ENCODE measurements at regions not wholly inside any gene's neighbourhood (a gene's known extent, or its start where the extent isn't known, plus 50 kb on each side); places are given as distances from the start of the nearest gene placed in this dataset.
"Not testable (repeated sequence)": the region's sequence is repeated elsewhere in the genome, so short reads cannot be mapped to it uniquely, and the experiment has no call there.

DNA sequence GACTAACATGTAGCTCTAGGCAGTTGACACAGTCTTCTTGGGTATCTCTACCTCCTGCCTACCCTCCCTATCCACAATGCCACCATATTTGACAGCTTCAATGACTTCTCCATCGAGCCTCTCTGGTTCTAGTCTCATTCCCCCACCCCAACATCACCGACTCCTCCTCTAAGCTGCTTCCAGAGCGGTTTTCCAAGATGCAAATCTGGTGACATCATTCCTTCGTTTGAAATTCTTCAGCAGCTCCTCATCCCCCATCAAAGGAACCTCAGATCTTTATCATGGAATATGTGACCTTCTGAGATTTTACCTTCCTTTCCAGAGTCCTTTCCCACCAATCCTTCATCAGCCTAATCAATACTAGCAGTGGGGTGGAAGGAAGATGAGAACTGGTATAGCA is 352.4 kb upstream of the RUNX1 start:
- DNase-seq (ENCODE audit: low read depth in 2 of 2) = no peak

DNA sequence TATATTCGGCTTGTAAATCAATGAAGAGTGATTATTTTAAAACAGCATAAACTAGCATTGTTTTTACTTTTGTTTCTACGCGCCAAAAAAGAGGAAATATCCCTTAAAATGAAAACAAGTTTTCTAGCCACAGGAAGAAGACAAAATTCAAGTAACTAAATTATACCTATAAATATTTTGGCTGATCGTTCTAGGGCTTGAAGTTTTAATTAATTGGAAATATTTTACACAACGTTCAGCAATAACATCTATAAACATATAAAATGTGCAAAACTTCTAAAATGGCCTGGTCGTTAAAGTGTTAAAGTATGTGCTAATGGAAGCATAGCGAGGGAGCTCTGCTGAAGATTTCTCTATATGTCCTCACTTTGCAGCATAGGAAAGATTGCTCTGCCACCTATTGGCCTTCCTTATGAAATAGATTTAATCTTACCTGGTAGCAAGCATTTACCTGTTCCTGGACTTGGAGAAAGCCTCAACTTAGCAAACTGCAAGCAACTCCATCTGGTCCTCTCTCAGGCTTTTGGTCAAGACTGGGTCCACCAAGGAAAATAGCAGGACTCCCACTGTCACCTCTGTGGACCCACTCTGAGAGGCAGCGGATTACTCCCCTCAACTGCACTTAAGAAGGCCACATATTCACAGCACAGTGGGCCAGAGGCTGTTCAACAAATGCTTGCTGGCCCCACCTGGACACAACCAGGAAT is 351.3 kb upstream of the RUNX1 start:
- peak in 1 of 2 donors; percentile 29 for DNase-seq (ENCODE audit: low read depth in 2 of 2)

DNA sequence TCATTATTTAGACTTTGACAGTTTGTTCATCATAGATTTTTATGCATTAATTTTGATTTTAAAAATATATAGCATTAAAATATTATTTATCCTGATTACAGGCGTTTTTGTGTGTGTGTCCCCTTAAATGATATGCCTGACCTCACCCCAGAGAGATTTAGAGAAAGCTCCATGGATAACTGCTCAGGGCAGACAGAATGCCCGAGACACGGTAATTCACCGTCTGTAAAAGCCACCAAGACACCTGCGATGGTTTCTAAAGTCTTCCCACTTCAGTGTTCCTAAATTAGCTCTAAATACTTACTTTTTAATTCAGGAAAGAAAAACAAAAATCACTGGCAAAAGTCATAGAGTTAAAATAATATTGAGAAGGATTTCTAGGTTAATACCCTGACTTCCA is 350.6 kb upstream of the RUNX1 start:
- DNase-seq (ENCODE audit: low read depth in 2 of 2) = no peak

DNA sequence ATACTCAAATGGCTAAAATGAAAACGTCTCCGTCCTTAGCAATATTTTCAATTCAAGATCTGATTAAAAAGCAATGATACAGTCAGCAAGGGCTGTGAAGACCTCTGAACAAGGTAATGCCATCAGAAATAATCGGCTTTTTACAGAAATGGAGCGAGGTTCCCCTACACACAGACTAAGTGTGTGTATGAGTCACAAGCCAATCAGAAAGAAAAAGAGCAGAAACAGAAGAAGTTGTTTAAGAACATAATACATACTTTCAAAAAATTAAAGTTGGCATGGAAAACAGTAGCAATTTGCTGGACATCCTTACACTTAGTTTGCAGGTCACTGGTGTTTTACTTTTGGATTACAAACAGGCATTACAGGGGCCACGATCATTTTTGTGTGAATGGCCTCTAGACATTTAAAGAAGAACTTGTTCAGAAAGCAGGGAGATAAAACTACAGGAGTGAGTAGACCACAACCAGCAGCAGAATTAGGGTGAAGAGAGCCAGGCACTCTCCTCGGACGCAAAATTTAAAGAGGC is 350.0 kb upstream of the RUNX1 start:
- DNase-seq (ENCODE audit: low read depth in 2 of 2) = no peak

DNA sequence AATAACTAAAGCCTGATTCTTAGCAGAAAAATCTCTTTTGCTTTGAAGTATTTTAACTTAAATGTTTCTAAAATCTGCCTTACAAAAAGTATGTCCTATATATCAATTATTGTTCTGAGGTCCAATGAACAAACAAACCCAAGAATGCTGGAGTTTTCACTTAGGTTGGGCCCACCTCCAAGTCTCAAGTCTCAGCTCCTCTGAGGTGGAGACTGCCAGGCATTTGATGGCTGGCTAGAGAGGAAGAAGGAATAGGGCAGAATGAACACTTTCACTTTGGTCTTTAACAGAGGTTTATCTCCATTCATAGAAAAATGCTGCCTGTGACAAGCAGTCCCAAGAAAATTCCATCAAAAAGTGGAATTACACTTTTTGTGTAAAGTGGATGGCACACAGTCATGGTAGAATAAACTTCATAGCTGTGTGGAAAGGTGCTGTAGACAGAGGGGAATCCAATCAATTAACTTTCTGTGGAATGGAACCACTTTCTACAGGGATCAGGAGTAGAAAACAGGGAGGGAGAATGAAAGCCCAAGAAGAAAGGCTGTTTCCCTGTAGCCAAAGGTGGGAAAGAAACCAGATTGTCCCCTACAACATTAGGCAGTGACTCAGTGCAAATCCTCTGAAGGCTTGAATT is 349.4 kb upstream of the RUNX1 start:
- no peak for DNase-seq (ENCODE audit: low read depth in 2 of 2)

DNA sequence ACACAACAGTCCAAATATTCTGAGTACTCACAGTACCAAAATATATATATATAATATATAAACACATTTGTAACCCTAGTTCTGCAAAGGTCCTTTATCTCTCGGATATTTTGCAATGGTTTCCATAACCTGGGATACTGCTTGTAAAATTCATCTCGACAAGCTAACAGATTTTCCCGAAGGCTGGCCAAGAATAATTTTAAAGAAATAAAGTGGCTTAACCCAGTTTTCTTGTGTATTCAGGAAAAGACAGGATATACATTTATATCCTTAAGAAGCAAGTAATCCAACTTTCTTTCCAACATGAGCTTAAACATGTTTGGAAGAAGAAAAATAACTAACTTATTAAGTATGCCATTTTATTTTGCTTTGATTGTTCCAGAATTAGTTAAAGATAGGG is 348.7 kb upstream of the RUNX1 start:
- no peak for DNase-seq (ENCODE audit: low read depth in 2 of 2)

DNA sequence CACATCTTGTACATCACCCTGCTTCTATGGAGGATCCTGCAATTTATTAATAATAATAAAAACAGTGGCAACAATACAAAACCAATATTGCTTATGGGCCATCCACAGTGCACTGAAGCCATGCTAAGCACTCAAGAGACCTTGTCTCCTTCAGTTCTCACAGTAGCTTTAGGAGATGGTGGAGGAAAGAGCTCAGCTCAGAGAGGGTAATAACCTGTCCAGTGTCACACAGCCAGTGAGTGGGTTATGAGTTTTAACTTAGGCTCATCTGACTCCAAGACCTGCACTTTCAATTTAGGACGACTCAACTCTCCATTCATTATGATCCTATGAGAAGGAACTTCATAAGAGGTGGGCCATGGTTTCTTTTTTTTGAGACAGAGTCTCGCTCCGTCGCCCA is 347.6 kb upstream of the RUNX1 start:
- no peak for DNase-seq (ENCODE audit: low read depth in 2 of 2)

DNA sequence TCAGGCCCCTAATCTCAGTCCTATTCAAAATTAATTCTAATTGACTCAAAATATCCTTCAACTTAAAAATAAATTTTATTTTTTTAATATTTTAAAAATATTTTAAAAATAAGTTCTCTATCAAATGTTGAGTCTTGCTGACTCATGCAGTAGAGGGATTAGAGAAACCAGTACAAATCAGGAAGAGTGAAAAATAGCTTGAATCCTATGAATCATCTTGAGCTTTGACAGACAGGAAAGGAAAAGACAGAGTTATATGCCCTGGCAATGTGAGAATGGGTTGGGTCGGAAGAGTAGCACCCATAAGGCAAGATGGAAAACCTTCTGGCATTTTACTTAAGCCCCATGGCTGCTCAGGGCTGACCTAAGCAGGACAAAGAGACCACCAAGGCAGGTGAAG is 346.6 kb upstream of the RUNX1 start:
- no peak for DNase-seq (ENCODE audit: low read depth in 2 of 2)

DNA sequence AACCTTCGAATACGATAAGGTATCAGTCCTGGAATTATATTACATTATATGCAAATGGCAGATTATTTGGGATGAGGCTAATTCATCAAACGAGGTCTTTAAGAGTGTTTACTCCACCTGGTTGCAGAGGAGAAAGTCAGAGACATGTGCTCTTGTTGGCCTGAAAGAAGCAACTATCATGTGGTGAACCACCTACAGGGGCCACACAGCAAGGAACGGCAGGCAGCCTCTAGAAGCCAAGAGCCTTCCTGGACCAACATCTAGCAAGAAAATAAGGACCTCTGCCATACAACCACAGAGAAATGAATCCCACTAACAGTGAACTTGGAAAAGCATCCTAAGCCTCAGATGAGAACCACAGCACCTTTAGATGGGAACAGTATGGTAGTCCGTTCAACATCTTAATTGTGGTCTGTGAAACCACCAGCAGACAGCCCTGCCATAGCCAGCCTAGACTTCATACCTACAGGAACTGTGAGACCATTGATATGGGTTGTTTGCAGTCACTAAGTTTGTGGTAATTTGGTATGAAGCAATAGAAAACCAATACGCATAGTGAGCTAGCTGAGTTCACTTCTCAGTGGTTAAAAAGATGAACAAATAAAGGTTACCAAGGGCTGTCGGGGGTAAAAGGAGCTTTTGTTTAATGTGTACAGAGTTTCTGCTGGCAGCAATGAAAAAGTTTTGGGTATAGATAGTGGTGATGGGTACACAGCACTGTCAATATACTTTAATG is 345.7 kb upstream of the RUNX1 start:
- DNase-seq (ENCODE audit: low read depth in 2 of 2) = no peak

DNA sequence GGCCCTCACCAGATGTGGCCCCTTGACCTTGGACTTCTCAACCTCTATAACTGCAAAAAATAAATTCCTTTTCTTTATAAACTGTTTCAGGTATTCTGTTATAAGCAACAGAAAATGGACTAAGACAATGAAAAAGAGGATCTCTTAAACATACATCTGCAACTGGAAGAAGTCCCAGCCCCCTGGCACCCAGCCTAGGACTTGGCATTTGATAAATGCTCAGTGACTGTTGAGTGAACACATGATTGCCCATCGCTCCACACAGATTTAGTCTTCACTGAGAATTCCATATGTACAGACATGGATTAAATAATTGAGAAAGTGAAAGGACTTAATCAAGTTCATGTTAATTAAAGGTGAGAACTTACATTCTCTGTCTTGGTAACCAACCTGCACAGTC is 344.9 kb upstream of the RUNX1 start:
- no peak for DNase-seq (ENCODE audit: low read depth in 2 of 2)

DNA sequence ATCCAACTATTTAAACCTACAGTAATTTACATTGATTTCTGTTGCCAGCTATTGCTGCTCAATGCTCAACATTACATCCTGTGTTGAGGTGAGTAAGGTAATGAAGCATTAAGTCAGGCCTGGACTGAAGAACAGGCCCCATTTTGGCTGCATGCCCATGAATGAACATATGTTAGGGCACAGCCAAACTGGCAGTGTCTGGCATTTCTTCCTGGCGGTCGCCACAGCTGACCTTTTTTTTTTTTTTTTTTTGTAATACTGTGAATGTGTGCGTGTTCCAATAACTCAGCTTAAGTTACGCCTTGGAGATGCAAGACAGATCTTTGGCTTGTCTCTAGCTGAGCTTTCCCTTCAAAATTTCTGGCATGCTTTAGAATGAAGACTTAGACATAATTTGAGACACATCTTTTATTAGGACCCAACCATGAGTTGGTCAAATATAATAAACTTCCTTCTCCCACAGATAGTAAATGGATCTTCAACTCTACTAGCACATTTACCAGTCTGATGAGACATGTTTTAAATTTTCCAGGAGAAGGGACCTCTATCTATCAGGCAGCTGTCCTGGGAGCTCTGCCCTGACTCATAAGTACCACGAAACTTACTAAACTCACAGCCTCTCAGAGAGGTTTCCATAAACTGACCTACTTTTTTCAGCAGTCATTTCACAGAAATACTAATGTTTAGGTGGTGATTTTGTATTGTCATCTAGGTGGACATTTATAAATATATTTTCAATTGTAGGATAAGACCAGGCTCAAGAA is 341.1 kb upstream of the RUNX1 start:
- no peak for DNase-seq (ENCODE audit: low read depth in 2 of 2)

DNA sequence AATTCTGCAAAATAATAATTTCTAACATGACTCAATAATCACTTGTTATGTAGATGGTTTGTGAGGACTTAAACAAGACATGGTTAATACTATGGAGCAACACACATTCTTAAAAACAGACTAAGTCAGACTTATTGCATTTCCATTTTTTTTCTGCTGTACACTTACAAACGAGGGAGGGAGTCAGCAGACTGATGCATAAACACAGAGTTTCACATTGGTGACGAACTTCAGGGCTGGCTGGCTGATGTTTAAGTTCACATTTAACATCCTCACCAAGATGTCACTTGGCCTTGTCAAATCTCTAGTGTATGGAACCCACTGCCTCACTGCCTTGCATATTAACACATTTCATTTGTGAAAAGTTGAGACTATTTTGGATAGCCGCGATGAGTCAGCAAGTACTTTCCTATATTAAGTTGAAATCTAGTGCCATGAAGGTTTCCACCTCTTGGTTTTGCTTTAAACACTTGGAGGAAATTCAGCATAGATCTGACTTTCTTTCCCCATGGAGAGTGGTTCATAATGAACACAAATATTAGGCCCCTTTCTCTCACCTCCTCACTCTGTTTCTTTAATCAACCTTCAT is 337.5 kb upstream of the RUNX1 start:
- no peak for DNase-seq (ENCODE audit: low read depth in 2 of 2)

DNA sequence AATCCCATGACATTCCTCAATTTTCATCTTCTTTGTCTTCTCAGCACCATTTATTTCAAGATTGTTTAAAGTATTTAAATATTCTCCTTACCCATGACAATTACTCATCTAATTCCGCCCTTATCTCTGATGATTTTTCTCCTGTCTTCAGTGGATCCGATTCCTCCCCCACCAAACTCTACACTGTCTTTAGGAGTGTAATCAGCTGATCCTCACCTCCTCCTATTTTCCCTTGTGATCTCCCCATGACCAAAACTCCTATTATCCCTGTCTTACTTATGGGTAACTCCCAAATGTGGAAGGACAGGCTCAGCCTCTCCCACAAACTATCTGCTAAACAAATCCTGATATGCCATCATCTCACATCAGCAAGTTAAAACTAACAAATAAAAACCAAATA is 335.3 kb upstream of the RUNX1 start:
- DNase-seq (ENCODE audit: low read depth in 2 of 2) = no peak

DNA sequence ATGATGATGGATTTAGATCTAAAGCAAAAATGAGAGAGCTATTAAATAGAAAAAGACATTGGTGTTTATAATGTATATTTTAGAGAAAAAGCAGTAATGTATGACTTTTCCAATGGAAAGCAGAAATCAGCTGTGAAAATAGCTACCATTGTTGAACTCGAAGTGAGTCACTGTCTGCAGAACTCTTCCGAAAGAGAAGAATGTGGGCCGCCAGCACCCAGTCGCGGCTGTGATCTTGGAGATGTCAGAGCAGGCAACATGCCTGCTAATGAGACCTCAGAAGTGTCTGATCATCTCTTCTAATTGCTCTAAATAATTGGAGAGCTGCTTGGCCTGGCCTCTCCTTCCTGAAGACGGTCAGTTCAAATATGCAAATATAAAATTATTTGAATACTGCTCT is 333.6 kb upstream of the RUNX1 start:
- DNase-seq (ENCODE audit: low read depth in 2 of 2) = no peak

DNA sequence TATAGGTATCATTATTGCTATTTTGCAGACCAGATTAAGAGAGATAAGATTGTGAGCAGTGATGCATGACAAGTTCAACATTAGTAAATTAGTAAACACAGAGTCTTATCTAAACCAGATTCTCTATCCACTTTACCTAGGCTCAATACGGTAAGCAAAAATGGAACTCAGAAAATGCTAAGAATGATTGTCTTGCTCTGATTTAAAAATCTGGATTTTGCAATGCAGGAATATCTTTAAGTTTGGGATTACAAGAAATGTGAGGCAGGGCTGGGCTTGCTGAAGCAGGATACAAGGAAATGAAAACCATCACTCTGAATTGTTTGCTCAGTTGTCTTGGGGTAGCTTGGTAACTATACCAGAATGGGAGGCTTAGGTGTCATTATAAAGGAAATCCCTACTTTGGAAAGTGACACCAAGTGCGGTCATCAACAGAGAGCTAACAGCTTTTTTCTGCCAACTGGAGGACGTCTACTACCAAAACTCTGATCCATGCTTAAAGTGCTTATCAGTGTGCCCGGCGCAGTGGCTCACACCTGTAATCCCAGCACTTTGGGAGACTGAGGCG is 332.7 kb upstream of the RUNX1 start:
- no peak for DNase-seq (ENCODE audit: low read depth in 2 of 2)

DNA sequence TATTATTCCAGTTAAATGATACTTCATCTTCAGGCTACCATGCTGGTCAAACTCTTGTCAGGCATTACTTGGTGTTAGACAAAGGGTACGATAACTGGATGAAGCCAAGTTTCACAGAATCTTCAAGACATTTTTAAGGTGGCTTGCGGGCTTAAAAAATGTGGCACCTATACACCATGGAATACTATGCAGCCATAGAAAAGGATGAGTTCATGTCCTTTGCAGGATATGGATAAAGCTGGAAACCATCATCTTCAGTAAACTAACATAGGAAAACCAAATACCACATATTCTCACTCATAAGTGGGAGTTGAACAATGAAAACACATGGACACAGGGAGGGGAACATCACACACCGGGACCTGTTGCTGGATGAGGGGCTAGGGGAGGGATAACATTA is 331.2 kb upstream of the RUNX1 start:
- DNase-seq (ENCODE audit: low read depth in 2 of 2) = not testable (repeated sequence)

DNA sequence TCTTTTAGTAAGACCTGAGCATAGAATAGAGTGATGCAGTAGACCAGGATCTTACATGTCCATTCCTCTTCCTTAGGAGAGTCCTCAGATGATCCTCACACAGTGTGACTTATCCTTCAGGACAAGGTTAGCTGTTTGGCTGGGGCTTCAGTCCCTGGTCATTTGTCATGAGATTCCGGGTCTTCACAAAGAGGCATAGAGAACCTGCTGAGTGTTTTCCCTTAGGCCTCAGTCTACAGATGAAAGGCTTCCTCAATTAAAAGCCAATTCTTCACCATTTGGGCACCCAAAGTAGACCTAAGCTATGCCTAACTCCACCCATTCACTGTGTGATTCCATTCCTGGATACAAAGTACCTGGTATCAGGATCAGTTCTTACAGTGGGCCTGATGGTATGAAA is 329.8 kb upstream of the RUNX1 start:
- DNase-seq (ENCODE audit: low read depth in 2 of 2) = no peak

DNA sequence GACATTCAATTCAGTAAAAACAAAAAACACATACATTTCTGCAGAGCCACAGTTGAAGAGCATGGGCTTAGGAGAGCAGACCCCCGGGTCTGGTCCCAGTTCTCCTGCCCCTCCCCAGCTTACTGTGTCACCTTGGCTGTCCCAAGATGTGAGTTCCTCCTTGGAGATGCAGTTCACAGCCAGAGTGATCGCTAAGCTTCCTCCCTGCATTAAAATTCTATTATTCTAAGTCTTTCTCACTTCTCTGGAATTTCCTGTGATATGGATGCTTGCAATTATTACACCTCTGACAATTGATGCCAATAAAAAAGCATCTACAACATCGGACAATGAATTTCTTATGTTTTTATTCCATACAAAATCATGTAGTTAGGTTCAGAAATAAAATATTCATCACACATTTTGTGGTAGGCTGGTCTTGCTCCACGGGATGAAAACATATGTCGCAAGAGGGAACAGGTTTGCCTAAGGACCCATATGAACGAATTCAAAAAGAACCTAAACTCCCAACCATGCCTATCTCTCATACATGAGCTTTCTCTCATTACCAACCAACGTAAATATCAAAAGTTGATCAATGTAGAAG is 328.5 kb upstream of the RUNX1 start:
- DNase-seq (ENCODE audit: low read depth in 2 of 2) = no peak

DNA sequence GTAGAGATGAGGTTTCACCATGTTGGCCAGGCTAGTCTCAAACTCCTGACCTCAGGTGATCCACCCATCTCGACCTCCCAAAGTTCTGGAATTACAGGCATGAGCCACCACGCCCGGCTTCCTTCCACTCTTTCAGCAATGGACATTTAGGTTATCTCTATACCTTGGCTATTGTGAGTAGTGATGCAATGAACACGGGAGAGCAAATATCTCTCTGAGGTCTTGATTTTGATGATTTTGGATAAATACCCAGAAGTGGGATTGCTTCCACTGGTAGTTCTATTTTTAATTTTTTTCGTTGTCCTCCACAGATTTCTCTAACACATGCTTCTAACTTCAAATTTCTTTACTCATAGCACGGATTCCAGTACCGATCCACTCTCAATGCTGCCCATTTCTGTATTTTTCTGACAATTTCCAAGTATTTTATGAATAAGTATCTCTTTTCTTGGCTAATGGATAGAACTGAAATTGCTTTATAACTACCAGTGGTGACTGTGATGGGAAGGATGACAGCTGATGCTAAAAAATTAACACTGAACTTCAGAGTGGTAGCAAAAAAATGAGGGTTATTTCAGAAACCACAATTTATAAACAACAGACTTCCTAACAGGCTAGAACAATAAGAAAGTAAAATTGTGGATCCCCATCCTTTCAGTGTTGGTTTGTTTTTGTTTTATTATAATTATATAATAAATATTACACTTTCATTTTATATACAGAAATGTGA is 327.5 kb upstream of the RUNX1 start:
- DNase-seq (ENCODE audit: low read depth in 2 of 2) = no peak

DNA sequence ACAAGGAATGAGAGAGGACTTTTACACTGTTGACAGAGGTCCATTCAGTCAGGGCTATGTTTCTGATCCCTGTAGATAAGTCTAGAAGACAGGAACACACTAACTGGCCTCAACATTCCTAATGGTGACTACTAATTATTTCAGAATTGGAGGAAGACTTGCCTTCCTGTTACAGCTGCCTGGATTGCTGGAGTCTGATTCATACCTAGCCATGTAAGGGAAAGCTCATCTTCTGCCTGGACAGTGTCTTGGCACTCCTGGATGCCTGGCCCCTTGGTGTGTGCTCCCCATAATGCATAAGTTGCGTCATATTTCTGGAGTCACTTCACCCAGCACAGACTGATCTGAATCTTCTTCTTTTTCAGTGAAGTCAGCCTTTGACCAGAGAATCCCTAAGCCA is 326.0 kb upstream of the RUNX1 start:
- no peak for DNase-seq (ENCODE audit: low read depth in 2 of 2)

All from activated CD4-positive, alpha-beta T cell treated with anti-CD3 and anti-CD28 coated beads for 24 hours (primary cell).